ENCODE measurements at regions not wholly inside any gene's neighbourhood (a gene's known extent, or its start where the extent isn't known, plus 50 kb on each side); places are given as distances from the start of the nearest gene placed in this dataset.
"Not testable (repeated sequence)": the region's sequence is repeated elsewhere in the genome, so short reads cannot be mapped to it uniquely, and the experiment has no call there.

DNA sequence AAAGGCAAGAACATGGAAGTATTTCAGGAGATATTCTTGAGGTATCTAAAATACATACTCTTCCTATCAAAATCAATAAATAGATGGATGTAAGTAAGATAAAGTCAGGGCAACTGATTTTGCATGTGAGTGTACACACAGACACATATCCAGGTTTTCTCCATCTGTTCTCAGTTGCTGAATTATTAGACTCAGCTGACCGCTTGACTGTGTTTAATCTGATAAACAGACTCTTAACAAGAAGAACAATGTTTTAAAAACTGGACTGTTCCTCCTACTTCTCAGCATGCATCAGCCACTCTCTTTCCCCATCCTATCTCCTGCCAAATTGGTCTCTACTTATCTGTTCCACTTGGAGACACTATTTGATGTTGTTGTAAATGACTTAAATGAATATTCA is 73.5 kb downstream of the GOLGA8G start:
- H3K4me1 ChIP-seq (ENCODE audit: control insufficient read depth, insufficient read depth, low read length), result no peaks in the 10 kb centered on the region
- H3K9ac ChIP-seq (ENCODE audit: low read length), result no peak overlapping the region
- H3K9me3 ChIP-seq (ENCODE audit: control insufficient read depth, insufficient read depth, low read depth, low read length), result no peaks in the 10 kb centered on the region; the same call in 1 of the 2 replicates
- no peak overlapping the region for H3K4me3 ChIP-seq (ENCODE audit: low read depth, low read length)
- no peak overlapping the region for H3K27ac ChIP-seq (ENCODE audit: low read depth, low read length)
- no peaks in the 10 kb centered on the region for H3K36me3 ChIP-seq (ENCODE audit: control insufficient read depth, insufficient read depth, low read length)
- H3K27me3 ChIP-seq (ENCODE audit: control insufficient read depth, insufficient read depth, low read length), result peaks cover 15% of the 10 kb centered on the region

DNA sequence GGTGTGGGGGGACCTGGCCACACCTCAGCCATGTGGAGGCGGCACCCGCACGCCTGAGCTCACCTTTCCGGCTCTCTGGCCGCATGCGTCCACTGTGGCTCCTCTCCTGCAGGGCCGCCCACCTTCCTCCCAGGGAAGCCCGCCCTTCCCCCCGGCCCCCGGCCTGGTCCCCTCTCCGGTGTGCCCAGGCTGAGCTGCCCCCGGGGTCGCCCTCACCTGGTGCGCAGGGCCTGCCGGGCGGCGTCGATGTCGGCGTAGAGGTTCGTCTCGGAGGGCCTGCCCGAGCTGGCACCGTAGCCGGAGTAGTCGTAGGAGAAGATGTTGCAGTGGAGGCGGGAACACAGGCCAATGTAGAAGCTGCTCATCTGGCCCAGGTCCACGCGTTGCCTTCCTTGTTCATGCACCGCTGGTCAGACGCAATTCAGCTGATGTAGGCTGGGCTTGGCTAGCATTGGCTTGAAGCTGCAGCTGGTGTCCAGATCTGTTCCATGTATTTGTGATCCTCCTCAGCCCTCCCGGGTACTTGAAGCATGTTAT is 75.3 kb downstream of the GOLGA8G start:
- not testable (repeated sequence) for H3K36me3 ChIP-seq (ENCODE audit: control insufficient read depth, insufficient read depth, low read length); H3K9me3 ChIP-seq (ENCODE audit: control insufficient read depth, insufficient read depth, low read depth, low read length); H3K4me1 ChIP-seq (ENCODE audit: control insufficient read depth, insufficient read depth, low read length); H3K9ac ChIP-seq (ENCODE audit: low read length); H3K27ac ChIP-seq (ENCODE audit: low read depth, low read length); H3K4me3 ChIP-seq (ENCODE audit: low read depth, low read length)
- peaks cover 15% of the 10 kb centered on the region for H3K27me3 ChIP-seq (ENCODE audit: control insufficient read depth, insufficient read depth, low read length)

DNA sequence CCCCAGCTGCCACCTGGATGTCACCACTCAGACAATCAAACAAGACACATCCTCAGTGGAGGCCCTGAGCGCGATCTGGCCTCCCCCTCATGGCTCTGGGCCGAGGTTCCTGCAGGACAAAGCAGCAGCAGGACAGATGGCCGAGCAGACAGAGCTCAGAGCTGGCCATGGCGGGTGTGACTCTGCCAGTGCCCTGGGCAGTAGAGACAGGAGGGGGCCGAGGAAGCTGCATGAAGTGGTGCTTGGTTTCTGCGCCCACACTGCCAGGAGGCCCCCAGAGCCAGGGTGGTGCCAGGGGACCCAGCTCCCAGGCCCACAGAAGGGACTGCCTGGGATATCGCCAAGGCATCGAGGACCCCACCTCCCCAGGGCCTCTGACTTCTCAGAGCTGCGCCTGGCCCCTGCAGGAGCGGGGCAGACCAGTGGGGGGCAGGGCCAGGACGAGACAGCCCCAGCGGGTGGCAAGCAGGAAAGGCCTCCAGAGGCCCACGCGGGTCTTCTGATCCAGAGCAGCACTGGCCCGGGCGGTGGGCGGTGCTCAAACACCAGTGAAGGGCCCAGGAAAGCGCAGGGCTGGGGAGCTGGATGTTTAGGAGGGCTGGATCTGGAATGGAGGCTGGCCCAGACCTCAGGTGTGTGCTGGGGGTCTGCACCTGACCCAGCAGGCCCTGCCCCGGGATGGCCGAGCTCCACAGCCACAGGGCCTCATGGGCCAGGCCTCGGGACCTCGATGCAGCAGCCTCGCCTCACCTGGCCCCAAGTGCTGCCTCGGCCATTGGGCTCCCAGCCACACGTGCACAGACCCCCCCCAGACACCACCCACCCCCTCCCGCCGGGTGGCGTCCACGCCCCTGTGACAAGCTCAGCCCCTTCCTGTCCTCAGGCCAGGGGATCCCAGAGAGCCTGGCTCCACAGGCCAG is 76.0 kb downstream of the GOLGA8G start:
- Histone ChIP-seq H3K36me3 (ENCODE audit: control insufficient read depth, insufficient read depth, low read length) (no peaks in the 10 kb centered on the region), H3K4me3 (ENCODE audit: low read depth, low read length) (no peak overlapping the region), H3K9ac (ENCODE audit: low read length) (no peak overlapping the region), H3K27me3 (ENCODE audit: control insufficient read depth, insufficient read depth, low read length) (peaks cover 15% of the 10 kb centered on the region), H3K9me3 (ENCODE audit: control insufficient read depth, insufficient read depth, low read depth, low read length) (no peaks in the 10 kb centered on the region; the same call in 1 of the 2 replicates), H3K4me1 (ENCODE audit: control insufficient read depth, insufficient read depth, low read length) (no peaks in the 10 kb centered on the region), H3K27ac (ENCODE audit: low read depth, low read length) (no peak overlapping the region)

DNA sequence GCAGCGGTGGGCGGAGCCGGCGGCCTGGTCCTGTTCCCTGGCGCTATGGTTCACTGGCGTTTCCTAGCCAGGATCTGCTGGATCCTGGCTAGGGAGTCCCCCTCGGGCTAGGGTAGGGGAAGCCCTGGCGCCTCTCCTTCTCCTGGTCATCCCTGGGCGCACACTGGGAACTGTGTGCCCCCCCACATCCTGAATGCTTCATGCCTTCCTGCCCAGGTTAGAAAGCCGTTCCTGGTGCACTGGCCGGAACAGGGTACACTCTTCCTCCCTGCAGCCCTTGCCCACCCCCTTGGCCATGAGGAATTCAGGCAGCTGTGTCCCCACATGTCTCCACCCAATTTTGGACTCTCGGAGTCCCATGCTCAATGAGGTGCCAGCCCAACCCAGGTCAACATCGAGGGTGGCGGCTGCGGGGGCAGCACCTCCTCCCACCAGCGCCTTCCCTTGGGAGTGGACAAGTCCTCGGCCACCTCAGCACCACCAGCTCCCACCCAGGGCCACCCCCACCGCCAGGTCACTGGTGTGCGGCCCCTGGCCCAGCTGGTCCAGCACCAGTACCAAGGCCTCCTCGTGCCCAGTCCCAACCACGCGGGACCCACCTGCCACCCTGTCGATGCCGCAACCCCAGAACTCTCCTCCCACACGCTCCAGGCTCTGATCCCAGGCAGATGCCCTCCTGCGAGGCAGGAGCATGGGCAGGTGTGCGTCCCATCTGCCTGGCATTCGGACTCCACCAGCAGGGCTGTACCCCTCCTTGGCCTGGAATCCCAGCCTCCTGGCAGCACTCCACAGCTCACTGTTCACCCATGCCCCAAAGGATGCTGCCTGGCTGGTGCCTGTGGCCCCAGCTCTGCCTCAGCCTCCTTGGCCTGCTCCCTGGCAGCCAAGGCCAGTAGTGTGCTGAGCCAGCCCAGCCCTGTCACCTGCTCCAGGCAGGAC is 77.0 kb downstream of the GOLGA8G start:
- not testable (repeated sequence) for H3K36me3 ChIP-seq (ENCODE audit: control insufficient read depth, insufficient read depth, low read length); H3K9ac ChIP-seq (ENCODE audit: low read length); H3K4me1 ChIP-seq (ENCODE audit: control insufficient read depth, insufficient read depth, low read length); H3K4me3 ChIP-seq (ENCODE audit: low read depth, low read length); H3K9me3 ChIP-seq (ENCODE audit: control insufficient read depth, insufficient read depth, low read depth, low read length); H3K27ac ChIP-seq (ENCODE audit: low read depth, low read length)
- peaks cover 15% of the 10 kb centered on the region for H3K27me3 ChIP-seq (ENCODE audit: control insufficient read depth, insufficient read depth, low read length)

DNA sequence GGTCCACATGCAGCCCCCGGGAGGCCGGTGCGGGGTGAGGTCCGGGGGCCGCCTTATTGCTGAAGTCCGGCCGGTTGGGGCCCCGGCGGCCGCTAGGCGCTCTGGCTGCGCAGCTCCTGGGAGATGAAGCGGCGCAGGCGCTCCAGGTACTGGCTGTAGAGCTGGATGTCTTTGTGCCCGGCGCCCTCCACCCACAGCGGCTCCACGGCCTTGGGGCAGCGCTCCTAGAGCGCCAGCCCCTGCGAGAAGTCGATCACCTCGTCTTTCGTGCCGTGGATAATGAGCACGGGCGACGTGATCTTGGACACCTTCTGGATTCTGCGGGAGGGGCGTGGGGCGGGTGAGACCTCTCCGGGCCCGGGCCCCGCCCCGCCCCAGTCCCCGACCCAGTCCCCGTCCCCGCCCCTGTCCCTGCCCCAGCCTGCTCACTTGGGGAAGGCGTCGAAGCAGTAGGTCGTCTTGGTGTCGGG is 76.3 kb downstream of the GOLGA8F start:
- peak overlapping the region; percentile 44 for H3K4me3 ChIP-seq (ENCODE audit: low read depth, low read length)

More for the DNA sequence above, 76.3 kb downstream of the GOLGA8F start:
- H3K9ac ChIP-seq (ENCODE audit: low read length); H3K4me1 ChIP-seq (ENCODE audit: control insufficient read depth, insufficient read depth, low read length); H3K9me3 ChIP-seq (ENCODE audit: control insufficient read depth, insufficient read depth, low read depth, low read length); H3K36me3 ChIP-seq (ENCODE audit: control insufficient read depth, insufficient read depth, low read length); H3K27ac ChIP-seq (ENCODE audit: low read depth, low read length): not testable (repeated sequence)
- H3K27me3 ChIP-seq (ENCODE audit: control insufficient read depth, insufficient read depth, low read length), result peaks cover 15% of the 10 kb centered on the region
